Smooth muscle cell (in vitro differentiated cells): ENCODE measurements at regions not wholly inside any gene's neighbourhood (a gene's known extent, or its start where the extent isn't known, plus 50 kb on each side); places are given as distances from the start of the nearest gene placed in this dataset.

ENCODE experiments used
- DNase-seq: peaks from one replicate; lab custom pipeline; 2025; ENCODE audit not compliant: unreplicated experiment; lab: John Stamatoyannopoulos, UW
- H2AFZ ChIP-seq: fragments of 200-600 bp; sonication (generic); 2 replicates; pipeline ENCODE4 v1.6.0; 2016; ENCODE audit warnings: antibody characterized with exemption, low read depth, mild to moderate bottlenecking
- H3F3A ChIP-seq: fragments of 200-600 bp; sonication (generic); 2 replicates; pipeline ENCODE4 v1.6.0; 2017; ENCODE audit warnings: antibody characterized with exemption, low read depth
- H3K27ac ChIP-seq: fragments of 200-600 bp; sonication (generic); 2 replicates; pipeline ENCODE4 v1.5.1; 2016; ENCODE audit warnings: low read depth, mild to moderate bottlenecking
- H3K27me3 ChIP-seq: fragments of 200-600 bp; sonication (generic); 2 replicates; pipeline ENCODE4 v1.6.1; 2016; ENCODE audit warnings: low read depth, mild to moderate bottlenecking
- H3K36me3 ChIP-seq: fragments of 200-600 bp; sonication (generic); 2 replicates; pipeline ENCODE4 v1.5.1; 2016; ENCODE audit warnings: low read depth
- H3K4me1 ChIP-seq: fragments of 200-600 bp; sonication (generic); 2 replicates; pipeline ENCODE4 v1.5.1; 2016; ENCODE audit warnings: low read depth
- H3K4me2 ChIP-seq: fragments of 200-600 bp; sonication (generic); 2 replicates; pipeline ENCODE4 v1.6.0; 2016; ENCODE audit warnings: mild to moderate bottlenecking
- H3K4me3 ChIP-seq: fragments of 200-600 bp; sonication (generic); 2 replicates; pipeline ENCODE4 v1.5.1; 2016; ENCODE audit warnings: mild to moderate bottlenecking
- H3K79me2 ChIP-seq: fragments of 200-600 bp; sonication (generic); 2 replicates; pipeline ENCODE4 v1.6.0; 2016; ENCODE audit warnings: low read depth, mild to moderate bottlenecking
- H3K9ac ChIP-seq: fragments of 200-600 bp; sonication (generic); 2 replicates; pipeline ENCODE4 v1.6.0; 2016; ENCODE audit warnings: low read depth
- H3K9me3 ChIP-seq: fragments of 200-600 bp; sonication (generic); replicated peaks from 2 replicates; pipeline ENCODE4 v1.5.1; 2016; ENCODE audit warnings: low read depth
- H4K20me1 ChIP-seq: fragments of 200-600 bp; sonication (generic); 2 replicates; pipeline ENCODE4 v1.6.0; 2016; ENCODE audit warnings: low read depth
- CTCF ChIP-seq: fragments of 200-600 bp; sonication (generic); IDR thresholded peaks from 2 replicates; pipeline ENCODE4 v1.5.1; 2017; ENCODE audit warnings: borderline replicate concordance, mild to moderate bottlenecking, antibody characterized with exemption; ENCODE audit not compliant: insufficient read depth, poor library complexity, severe bottlenecking
- WGBS: methylation state at CpG from one replicate; pipeline ENCODE4 v1.1.7; 2016; ENCODE audit warnings: low lambda C conversion rate; 5-methylcytosine and 5-hydroxymethylcytosine counted together

- Histone ChIP-seq H2AFZ (no peak overlapping the region), H3F3A (no peaks in the 10 kb centered on the region), H3K4me3 (no peak overlapping the region), H3K9ac (no peak overlapping the region), H3K27me3 (no peaks in the 10 kb centered on the region), H3K4me2 (peak overlapping the region; percentile 14), H3K9me3 (no peaks in the 10 kb centered on the region), H4K20me1 (no peaks in the 10 kb centered on the region), H3K4me1 (no peaks in the 10 kb centered on the region), H3K27ac (no peak overlapping the region), H3K79me2 (no peaks in the 10 kb centered on the region), H3K36me3 (no peaks in the 10 kb centered on the region)
- no peak for TF ChIP-seq CTCF
- WGBS, result 67% methylated on average over 8 of the region's 8 CpGs
- no peak for DNase-seq
Observed at GRCh38 chr4:187883836-187884475, 111.6 kb upstream of the ZFP42 start.

GRCh38 chr4:187887906-187888305 lies 107.7 kb upstream of the ZFP42 start:
- no peaks in the 10 kb centered on the region for H3F3A ChIP-seq

GRCh38 chr4:187889651-187890050 lies 105.9 kb upstream of the ZFP42 start:
- no peak overlapping the region for H2AFZ ChIP-seq
- no peaks in the 10 kb centered on the region for H3K79me2 ChIP-seq
- no peaks in the 10 kb centered on the region for H4K20me1 ChIP-seq
- H3K4me2 ChIP-seq, result no peak overlapping the region
- H3K4me1 ChIP-seq, result no peaks in the 10 kb centered on the region
- no peak overlapping the region for H3K9ac ChIP-seq
- DNase-seq, result no peak
- no peaks in the 10 kb centered on the region for H3K27me3 ChIP-seq
- no peaks in the 10 kb centered on the region for H3K9me3 ChIP-seq
- H3F3A ChIP-seq, result no peaks in the 10 kb centered on the region
- no peak overlapping the region for H3K27ac ChIP-seq
- no peak overlapping the region for H3K4me3 ChIP-seq
- no peaks in the 10 kb centered on the region for H3K36me3 ChIP-seq
- TF ChIP-seq CTCF, result no peak
- WGBS, result 94% methylated on average over 6 of the region's 6 CpGs

More at GRCh38 chr4:187887906-187888305, 107.7 kb upstream of the ZFP42 start:
- H3K27me3 ChIP-seq, result no peaks in the 10 kb centered on the region
- DNase-seq, result no peak
- H3K4me3 ChIP-seq, result no peak overlapping the region
- no peaks in the 10 kb centered on the region for H4K20me1 ChIP-seq
- TF ChIP-seq CTCF, result no peak
- no peak overlapping the region for H2AFZ ChIP-seq
- H3K9ac ChIP-seq, result no peak overlapping the region
- no peaks in the 10 kb centered on the region for H3K9me3 ChIP-seq
- no peaks in the 10 kb centered on the region for H3K79me2 ChIP-seq
- H3K27ac ChIP-seq, result no peak overlapping the region
- H3K4me1 ChIP-seq, result no peaks in the 10 kb centered on the region
- 41% methylated on average over 2 of the region's 2 CpGs for WGBS
- no peak overlapping the region for H3K4me2 ChIP-seq
- H3K36me3 ChIP-seq, result no peaks in the 10 kb centered on the region

- Histone ChIP-seq H3K27ac (no peak overlapping the region), H3K36me3 (no peaks in the 10 kb centered on the region), H3K9ac (no peak overlapping the region), H3K4me1 (no peaks in the 10 kb centered on the region), H3K4me2 (no peak overlapping the region), H3K9me3 (no peaks in the 10 kb centered on the region), H3K79me2 (no peaks in the 10 kb centered on the region), H4K20me1 (no peaks in the 10 kb centered on the region), H3F3A (no peaks in the 10 kb centered on the region), H2AFZ (no peak overlapping the region), H3K27me3 (no peaks in the 10 kb centered on the region), H3K4me3 (no peak overlapping the region)
- no peak for DNase-seq
- no peak for TF ChIP-seq CTCF
- 57% methylated on average over 5 of the region's 5 CpGs for WGBS
Observed at GRCh38 chr4:187893418-187893817, 102.2 kb upstream of the ZFP42 start.
